HG03066 (cell line): ENCODE measurements at regions not wholly inside any gene's neighbourhood (a gene's known extent, or its start where the extent isn't known, plus 50 kb on each side); places are given as distances from the start of the nearest gene placed in this dataset.
"Not testable (repeated sequence)": the region's sequence is repeated elsewhere in the genome, so short reads cannot be mapped to it uniquely, and the experiment has no call there.

Experiments used
- ATAC-seq: cut with Tn5 transposase; IDR thresholded peaks from one replicate; pipeline ENCODE4 v1.9.1; 2021; ENCODE audit warnings: low read depth; ENCODE audit not compliant: unreplicated experiment

DNA sequence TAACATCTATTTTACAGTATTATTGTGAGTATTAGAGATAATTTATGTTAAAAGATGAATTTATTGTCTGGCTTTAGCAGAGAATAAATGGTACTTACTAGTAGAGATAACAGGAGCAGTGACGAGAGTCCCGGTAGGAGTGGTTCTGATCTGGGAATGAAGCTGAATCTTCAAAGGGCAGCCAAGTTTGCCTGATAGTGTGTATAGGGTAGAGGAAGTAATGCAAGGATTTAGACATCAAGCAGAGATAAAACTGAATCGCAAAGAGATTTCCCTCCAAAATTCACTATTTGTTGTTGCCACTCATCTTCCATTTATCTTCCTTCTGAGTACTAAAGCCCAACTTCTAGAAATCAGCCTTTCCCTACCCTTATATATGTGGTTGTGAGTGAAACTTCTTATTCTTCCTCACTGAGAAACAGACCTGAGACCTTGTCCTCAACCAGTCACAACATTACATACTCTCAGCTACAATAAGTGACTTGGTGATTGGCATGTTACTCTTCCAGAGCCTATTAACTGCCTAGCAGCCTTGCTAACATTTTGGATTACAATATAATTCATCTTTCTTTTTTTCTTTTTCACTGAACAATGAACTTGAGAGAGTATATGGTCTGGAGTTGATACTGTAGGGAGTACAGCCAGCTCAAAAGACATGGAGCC is 692.7 kb upstream of the ZNF385D start:
- ATAC-seq = no peak

DNA sequence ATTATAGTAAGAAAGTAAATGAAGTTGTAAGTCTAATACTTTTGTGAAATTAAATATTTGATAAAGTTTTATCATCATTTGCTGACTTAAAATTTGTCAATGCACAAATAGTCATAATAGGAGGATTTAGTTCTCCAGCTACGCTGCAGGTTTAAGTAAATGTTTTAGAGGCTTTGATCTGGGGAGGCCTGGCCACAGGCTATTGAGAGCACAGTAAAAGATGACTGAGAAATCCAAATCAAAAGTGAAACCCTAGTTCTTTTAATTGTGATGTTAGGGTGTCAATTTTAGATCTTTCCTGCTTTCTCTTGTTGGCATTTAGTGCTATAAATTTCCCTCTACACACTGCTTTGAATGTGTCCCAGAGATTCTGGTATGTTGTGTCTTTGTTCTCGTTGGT is 694.3 kb upstream of the ZNF385D start:
- ATAC-seq = not testable (repeated sequence)

DNA sequence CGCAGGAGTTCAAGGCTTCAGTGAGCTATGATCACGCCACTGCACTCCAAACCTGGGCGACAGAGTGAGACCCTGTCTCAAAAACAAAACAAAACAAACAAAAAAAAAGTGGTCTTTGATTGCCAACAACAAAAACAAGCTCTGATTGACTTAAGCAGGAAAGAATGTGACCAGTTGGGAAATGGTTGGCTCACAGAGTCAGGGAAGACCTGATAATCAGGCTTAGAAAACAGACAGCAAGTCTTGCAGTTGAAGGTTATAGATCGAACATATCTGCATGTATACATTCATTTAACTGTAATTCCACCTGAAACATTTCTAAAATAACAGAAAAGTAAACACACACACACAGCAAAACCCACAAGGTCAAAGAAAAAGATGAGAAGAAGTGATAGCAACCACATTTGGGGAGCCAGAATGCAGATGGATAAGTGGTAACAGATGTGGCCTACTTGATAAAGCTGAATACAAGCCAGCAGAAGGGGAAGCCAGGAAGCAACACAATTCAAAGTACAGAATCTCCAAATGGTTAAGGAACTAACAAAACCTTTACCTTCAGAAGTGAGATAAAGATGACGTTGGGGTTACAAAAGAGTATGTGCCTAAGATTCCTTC is 699.9 kb upstream of the ZNF385D start:
- no peak for ATAC-seq

DNA sequence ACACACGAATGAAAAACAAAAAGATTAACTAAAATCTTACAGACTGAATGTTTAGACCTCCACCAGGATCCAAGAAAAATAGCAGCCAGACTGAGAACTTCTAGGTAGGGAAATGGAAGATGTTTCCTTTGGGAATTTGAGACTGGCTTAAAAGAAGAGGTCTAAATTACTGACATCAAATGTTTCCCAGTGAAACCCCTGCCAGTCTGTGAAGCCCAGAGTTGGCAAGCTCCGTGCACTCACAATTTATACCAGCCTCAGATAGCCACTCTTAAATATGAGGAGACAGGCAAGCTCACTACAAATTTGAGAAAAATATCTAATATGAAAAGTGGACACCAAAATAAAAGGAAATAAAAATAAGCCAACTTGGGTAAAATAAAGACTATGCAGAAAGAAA is 700.5 kb upstream of the ZNF385D start:
- ATAC-seq = no peak

DNA sequence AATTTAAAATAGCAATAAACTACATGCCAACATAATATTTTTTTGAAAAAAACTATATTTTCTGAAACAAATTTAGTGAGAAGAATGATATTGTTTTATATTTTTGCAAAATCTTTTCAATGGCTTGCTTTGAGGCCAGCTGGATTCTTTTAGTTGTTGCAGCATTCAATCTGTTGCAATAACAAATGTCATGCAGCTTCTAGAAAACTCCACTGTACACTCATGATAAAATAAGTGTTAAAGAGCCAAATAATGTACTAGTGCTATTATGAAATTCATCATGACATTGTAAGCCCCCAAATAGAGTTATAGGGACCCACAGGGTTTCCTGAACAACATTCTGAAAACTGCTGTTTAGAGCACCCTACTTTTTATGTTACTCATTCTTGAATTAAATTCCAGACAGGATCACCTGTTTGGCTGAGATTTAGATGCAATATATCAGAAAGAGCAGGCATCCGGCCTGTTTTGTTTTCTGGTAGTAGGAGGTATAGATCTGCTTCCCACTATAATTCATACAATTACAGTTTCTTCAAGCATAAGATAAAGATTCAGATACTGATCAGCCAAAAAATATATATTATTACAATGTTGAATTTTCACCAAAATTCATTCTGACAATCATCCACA is 703.0 kb upstream of the ZNF385D start:
- ATAC-seq = no peak

DNA sequence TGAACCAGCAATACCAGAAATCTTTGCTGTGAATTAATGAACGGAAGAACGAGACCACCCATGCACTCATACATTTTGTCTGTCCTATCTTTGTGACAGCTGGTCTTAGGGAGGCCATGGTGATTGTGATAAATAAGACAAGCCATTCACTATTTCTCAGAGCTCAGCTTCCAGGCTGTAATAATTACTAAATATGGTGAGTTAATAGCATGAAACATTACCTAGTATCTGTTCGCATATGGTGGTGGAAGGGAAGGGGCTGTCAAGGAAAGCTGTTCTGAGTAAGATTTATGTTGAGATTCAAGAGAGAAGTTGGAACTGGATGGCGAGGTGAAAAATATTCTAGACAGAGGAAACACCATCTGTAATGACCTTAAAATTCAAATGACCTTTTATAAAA is 719.0 kb upstream of the ZNF385D start:
- no peak for ATAC-seq

DNA sequence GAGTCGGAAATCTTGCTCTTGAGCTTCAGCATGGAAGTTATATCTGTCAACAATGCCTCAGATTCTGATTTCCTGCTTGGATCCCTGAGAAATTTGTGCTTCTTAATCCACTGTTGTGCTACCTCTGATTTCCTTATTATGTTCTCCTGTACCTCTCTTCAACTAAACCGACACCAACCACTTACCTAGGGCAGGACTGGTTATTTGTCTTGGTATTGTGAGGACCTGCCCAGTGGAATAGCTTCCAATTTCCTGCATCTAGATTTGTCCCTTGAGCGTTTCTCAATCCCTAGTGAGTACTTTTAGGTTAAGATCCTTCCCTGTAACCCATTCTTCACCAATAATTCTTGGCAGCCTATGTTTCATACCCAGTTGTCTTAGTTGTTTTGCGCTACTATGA is 720.5 kb upstream of the ZNF385D start:
- no peak for ATAC-seq

DNA sequence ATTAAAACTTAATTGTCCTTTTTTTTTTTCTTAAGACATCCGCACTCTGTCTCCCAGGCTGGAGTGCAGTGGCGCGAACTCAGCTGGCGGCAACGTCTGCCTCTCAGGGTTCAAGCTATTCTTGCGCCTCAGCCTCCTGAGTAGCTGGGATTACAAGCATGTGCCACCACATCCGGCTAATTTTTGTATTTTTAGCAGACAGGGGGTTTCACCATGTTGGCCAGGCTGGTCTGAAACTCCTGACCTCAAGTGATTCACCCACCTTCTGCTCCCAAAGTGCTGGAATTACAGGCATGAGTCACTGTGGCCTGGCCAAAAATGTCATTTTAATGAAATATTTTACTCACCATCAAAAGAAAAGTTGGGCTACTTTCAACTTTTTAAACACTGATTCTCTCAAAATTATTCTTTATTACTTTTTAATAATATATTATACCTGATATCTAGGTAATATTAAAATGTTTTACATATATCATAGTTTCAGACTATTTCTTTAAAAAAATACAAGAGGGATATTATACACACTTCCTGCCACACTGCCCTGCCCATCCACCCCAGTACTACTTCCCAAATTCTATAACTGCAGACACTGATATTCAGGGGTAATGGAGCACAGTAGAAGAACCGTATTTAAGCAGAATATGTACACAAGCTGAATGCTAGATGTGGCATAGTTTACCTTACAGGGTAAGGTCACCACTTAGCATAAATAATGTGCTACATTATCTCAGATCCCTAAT is 723.9 kb upstream of the ZNF385D start:
- ATAC-seq = no peak

DNA sequence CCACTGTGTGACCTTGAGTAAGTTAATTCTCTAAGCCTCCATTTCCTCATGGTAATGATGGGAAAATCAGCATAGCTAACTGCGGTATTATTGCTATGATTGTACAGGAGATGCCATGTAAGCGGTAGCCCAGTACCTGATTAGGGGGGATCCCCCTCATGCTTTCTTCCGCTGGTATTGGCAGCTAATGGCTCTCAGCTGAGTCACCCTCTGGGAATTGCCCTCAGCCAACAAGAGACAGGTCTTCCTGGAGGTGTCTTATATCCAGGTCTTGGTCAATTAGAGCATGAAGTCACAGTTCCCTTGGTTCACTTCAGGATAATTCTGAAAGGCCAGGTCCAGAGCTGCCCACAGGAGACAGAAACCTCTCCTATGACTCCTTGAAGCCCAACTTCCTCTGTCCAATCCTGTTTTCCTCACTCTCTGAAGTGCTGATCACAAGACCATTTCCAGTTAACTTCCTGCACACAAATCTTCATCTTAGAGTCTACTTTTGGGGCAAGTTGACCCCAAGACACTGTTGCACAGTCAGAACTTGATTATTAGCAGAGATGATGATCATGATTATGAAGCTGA is 724.7 kb upstream of the ZNF385D start:
- no peak for ATAC-seq

DNA sequence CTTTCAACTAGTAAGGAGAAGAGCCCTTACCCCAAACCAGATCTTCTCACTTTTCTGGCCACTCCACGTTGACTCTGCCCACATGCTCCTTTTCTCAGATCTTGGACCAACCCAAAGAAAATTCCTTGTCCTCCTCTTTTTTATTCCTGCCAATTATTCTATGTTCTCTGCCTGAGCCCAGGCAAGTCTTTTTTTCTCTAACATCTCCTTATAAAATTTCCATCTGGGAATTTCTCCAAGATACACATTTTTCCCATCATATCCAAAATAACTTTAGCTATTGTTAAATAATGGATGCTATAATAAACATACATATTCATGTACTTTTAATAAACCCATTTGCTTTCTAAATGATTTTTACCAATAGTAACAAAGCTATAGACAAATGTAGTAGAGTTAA is 726.0 kb upstream of the ZNF385D start:
- ATAC-seq = no peak

DNA sequence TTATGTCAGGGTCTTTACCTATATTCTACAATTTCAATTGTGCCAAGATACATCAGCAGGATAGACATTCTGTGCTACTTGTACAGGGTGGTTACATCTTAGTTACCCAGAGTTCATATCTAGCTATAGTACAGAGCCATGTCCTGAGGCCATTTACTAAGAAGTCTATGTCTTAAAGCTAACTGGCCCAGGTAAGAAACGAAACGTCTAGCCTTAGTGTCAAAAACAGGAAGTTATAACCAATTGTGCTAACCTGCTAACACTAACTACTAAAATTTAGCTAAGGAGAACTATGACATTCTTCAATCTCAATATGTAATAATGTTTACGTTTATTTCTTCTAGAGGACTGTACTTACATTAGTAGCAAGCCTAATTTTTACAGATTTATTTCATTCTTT is 717.2 kb upstream of the UBE2E2 start:
- ATAC-seq = no peak

DNA sequence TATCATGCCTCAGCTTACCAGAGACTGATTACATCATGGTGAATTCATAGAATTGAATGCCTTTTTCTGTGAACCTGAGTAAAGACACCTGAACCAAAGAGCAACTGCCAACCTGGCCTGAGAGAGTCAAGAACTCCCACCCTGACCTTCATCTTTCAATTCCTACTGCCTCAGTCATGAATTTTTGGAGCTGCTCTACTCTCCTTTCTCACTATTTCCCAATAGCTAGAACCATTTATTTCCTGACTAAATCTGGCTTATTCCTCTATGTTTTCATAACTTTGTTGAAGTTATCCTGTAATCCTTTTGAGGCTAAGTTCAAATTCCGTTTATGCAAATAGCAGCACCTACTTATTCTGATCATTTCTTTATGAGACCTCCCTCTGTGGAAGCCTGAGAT is 712.4 kb upstream of the UBE2E2 start:
- no peak for ATAC-seq

DNA sequence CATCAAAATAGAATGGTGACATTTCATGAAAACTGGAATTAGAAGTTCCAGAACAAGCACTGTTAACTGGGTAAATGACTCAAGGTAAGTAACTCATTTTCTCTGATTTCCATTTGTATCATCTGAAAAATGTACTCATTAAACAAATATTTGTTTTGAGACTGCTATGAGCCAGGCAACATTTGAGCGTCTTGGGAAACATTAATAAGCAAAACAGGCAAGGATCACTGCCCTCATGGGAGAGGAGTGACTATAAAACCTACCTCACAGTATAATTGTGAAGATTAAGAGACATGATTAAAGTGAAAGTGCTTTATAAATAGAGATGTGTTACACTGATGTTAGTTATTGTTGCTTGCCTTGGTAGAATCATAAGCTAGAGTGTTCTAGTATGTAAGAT is 711.8 kb upstream of the UBE2E2 start:
- no peak for ATAC-seq

DNA sequence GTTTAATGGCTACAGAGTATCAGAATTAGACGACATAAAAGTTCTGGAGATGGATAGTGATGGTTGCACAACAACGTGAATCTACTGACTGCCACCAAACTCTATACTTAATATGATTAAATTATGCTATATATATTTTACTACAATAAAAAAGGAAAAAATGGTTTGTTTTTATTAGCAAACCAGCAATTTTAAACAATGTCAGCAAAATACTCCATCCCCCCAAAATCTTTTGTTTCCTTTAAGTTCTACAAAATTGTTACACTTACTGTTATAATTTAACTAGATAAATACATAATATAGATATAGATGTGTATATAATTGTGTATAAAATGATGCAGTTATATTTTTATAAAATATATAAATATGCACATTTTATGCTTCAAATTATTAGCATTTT is 710.8 kb upstream of the UBE2E2 start:
- ATAC-seq = no peak

DNA sequence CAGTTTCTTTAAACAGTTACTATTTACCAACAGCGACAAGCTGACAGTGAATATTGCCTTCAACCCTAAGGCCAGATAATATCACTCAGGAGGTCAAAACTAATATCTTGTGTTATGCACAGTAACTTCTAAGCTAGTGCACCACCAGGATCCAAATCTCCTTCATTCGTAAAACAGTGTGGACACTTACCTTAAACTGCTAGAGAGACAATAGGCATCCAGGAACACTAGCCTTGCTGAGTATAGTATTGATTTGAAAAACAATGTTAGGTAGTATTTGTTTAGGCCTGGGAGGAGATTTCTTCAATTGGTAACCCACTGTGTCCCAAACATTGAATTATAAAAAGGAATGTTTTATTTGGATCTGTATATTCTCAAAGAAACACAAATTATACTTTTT is 707.9 kb upstream of the UBE2E2 start:
- ATAC-seq = no peak

DNA sequence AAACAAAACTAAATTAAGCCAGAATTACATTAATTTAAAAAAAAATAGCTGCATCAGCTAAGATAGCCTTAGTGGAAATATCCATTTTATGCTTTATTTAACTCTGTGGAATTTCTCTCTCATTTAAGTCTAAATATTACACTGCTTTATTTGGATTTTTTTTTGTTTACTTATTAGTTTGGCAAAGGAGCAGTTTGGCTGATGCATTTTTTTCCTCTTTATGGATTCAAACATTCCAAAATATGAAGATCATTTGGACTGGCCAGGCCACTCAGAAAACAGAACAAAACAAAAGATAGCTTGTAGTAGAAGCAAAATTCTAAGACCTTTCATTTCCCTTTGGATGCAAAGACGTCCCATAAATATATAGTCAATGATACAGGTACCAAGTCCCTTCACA is 707.3 kb upstream of the UBE2E2 start:
- no peak for ATAC-seq

DNA sequence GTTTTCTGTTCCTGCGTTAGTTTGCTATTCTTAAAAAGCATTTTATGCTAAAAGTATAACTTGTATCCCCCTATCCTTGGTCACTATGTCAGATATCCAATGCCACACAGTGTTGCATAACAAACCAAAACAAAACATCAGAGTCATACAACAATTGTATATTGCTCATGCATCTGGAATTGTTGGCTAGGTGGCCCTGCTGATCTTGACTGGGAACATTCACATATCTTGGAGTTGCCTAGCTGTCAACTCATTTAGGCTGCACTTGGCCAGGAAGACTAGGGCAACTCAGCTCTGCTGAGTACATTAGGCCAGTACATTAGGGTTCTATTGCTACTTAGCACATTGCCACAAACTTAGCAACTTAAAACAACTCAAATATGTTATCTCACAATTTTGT is 706.5 kb upstream of the UBE2E2 start:
- no peak for ATAC-seq

DNA sequence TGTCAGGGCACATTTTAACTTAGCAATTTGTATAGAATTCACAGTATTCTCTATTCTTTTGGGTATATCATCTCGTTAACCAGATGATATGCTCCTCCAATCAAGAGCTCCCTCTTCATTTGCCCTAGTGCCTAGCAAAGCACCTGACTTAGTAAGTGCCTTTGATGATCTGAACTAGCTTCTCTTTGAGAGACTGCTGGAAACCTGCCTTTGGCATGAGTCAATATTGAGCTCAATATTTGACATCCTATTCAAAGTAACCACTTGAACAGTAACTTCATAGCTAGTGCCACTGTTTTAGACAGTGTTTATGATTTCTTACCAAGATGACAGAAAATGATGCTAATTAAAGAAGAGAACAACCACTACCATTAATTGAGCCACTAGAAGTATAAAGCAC is 696.3 kb upstream of the UBE2E2 start:
- no peak for ATAC-seq

DNA sequence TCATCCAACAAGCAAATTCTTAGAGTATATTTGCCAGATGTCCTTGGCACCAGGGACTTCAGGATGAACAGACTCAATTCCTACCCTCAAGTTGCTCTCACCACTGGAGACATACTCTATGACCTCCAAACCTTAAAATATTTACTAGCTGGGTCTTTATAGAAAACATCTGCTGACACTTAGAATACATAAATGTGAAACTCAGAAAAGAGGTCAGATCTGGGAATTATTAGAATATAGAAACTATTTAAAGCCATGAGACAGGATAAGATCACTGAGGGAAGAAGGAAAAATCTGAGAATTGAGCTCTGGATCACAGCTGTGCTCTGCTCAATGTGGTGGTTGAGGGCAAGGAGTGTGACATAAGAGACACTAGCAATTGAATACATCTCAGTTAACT is 695.4 kb upstream of the UBE2E2 start:
- no peak for ATAC-seq

DNA sequence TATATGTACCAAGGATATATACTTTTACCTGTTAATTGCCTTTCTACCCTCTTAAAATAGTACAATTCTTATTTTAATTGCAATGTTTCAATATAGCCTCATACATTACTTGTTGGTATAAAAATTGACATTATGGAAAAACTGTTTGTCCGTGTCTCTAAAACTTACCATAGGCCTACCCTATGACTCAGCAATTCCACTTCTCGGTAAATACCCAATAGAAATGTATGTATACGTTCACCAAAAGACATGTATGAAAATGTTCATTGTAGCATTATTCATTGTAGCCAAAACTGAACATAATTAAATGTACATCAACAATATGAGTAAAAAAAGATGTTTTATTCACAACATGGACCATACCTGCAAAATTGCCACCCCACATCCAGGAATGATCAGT is 679.2 kb upstream of the UBE2E2 start:
- ATAC-seq = no peak

DNA sequence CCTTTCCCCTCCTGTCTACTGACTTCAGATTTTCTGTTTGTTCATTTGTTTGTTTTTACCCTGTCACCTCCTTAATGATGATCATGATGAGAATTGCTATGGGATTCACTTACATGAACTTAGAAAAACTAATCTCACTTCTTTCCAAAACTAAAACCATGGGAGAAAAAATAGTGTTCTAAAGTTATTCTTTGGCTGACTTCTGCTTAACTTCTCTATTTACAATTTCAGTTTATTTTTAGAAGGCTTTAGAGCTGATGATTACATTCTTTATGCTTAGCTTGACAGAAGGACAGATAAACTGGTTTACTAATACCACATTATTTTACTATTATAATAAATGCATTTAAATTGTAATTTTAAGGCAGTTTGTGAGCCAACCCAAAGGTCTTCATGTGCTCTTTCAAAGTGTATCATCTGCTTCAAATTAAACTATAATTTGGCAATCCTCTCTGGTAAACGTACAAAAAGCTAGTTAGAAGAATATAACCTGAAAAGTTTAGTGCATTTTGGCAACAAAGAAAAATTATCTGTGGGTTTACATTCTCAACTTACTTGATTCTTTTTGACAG is 676.8 kb upstream of the UBE2E2 start:
- ATAC-seq = no peak
